GM12875 (cell line): ENCODE measurements at regions not wholly inside any gene's neighbourhood (a gene's known extent, or its start where the extent isn't known, plus 50 kb on each side); places are given as distances from the start of the nearest gene placed in this dataset.
"Not testable (repeated sequence)": the region's sequence is repeated elsewhere in the genome, so short reads cannot be mapped to it uniquely, and the experiment has no call there.

Experiments used
- H3K4me3 ChIP-seq: one replicate; pipeline ENCODE4 v1.5.1; 2011; ENCODE audit warnings: low read depth, low read length, control low read depth
- CTCF ChIP-seq: IDR thresholded peaks from 2 replicates; pipeline ENCODE4 v1.5.1; 2011; ENCODE audit warnings: low read depth, mild to moderate bottlenecking, control low read depth, inconsistent platforms, low read length, moderate library complexity, borderline replicate concordance; ENCODE audit not compliant: insufficient read depth

- no peak overlapping the region for H3K4me3 ChIP-seq
- no peak for TF ChIP-seq CTCF
These were observed 711.2 kb upstream of the ZNF608 start for GRCh38 chr5:125457617-125458016.

GRCh38 chr5:125458949-125459348 is 712.5 kb upstream of the ZNF608 start:
- H3K4me3 ChIP-seq = not testable (repeated sequence)

GRCh38 chr5:125461641-125462072 is 715.2 kb upstream of the ZNF608 start:
- H3K4me3 ChIP-seq = no peak overlapping the region
- TF ChIP-seq CTCF = no peak

GRCh38 chr5:125463466-125464092 is 717.1 kb upstream of the ZNF608 start:
- H3K4me3 ChIP-seq = no peak overlapping the region
- no peak for TF ChIP-seq CTCF

- H3K4me3 ChIP-seq = no peak overlapping the region
- TF ChIP-seq CTCF = no peak
These were observed 718.5 kb upstream of the ZNF608 start for GRCh38 chr5:125464847-125465432.

GRCh38 chr5:125465703-125466102 is 719.3 kb upstream of the ZNF608 start:
- no peak overlapping the region for H3K4me3 ChIP-seq
- TF ChIP-seq CTCF = no peak

- TF ChIP-seq CTCF = no peak
- no peak overlapping the region for H3K4me3 ChIP-seq
These were observed 720.8 kb upstream of the ZNF608 start for GRCh38 chr5:125467222-125467621.

GRCh38 chr5:125470280-125470902 is 724.0 kb upstream of the ZNF608 start:
- TF ChIP-seq CTCF = no peak
- H3K4me3 ChIP-seq = no peak overlapping the region
